NB4 (cell line): ENCODE measurements at regions not wholly inside any gene's neighbourhood (a gene's known extent, or its start where the extent isn't known, plus 50 kb on each side); places are given as distances from the start of the nearest gene placed in this dataset.
"Not testable (repeated sequence)": the region's sequence is repeated elsewhere in the genome, so short reads cannot be mapped to it uniquely, and the experiment has no call there.

ENCODE experiments used
- DNase-seq: peaks from one replicate; pipeline ENCODE4 v3.0.0; 2010; ENCODE audit warnings: low read depth
- H3K4me3 ChIP-seq: one replicate; pipeline ENCODE4 v1.5.1; 2011; ENCODE audit warnings: mild to moderate bottlenecking, low read depth, low read length, moderate library complexity
- MYC ChIP-seq: IDR thresholded peaks from 2 replicates; pipeline ENCODE4 v1.6.1; 2011; ENCODE audit warnings: low read depth, low read length
- POLR2A ChIP-seq: IDR thresholded peaks from 2 replicates; pipeline ENCODE4 v1.6.1; 2011; ENCODE audit warnings: mild to moderate bottlenecking; ENCODE audit not compliant: insufficient read length; ENCODE audit errors: extremely low read depth
- TF ChIP-seq, protein P1 (sequence below): IDR thresholded peaks from one replicate; pipeline ENCODE4 v1.5.1; 2012; ENCODE audit warnings: low read depth, low read length
- TF ChIP-seq, protein P2 (sequence below): IDR thresholded peaks from 2 replicates; pipeline ENCODE4 v1.6.1; 2011; ENCODE audit warnings: low read depth, low read length

- TF ChIP-seq, protein P1, sequence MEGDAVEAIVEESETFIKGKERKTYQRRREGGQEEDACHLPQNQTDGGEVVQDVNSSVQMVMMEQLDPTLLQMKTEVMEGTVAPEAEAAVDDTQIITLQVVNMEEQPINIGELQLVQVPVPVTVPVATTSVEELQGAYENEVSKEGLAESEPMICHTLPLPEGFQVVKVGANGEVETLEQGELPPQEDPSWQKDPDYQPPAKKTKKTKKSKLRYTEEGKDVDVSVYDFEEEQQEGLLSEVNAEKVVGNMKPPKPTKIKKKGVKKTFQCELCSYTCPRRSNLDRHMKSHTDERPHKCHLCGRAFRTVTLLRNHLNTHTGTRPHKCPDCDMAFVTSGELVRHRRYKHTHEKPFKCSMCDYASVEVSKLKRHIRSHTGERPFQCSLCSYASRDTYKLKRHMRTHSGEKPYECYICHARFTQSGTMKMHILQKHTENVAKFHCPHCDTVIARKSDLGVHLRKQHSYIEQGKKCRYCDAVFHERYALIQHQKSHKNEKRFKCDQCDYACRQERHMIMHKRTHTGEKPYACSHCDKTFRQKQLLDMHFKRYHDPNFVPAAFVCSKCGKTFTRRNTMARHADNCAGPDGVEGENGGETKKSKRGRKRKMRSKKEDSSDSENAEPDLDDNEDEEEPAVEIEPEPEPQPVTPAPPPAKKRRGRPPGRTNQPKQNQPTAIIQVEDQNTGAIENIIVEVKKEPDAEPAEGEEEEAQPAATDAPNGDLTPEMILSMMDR, result no peak
- TF ChIP-seq MYC, result no peak
- TF ChIP-seq, protein P2, sequence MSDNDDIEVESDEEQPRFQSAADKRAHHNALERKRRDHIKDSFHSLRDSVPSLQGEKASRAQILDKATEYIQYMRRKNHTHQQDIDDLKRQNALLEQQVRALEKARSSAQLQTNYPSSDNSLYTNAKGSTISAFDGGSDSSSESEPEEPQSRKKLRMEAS, result no peak
- no peak for DNase-seq
- H3K4me3 ChIP-seq, result no peak overlapping the region
Measured at GRCh38 chr6:890995-891394, 198.1 kb upstream of the EXOC2 start.

GRCh38 chr6:890201-890600 is 197.3 kb upstream of the EXOC2 start:
- TF ChIP-seq POLR2A, result no peak
- TF ChIP-seq, protein P2, result no peak
- no peak for TF ChIP-seq MYC
- TF ChIP-seq, protein P1, result no peak
- no peak overlapping the region for H3K4me3 ChIP-seq
- no peak for DNase-seq

DNA sequence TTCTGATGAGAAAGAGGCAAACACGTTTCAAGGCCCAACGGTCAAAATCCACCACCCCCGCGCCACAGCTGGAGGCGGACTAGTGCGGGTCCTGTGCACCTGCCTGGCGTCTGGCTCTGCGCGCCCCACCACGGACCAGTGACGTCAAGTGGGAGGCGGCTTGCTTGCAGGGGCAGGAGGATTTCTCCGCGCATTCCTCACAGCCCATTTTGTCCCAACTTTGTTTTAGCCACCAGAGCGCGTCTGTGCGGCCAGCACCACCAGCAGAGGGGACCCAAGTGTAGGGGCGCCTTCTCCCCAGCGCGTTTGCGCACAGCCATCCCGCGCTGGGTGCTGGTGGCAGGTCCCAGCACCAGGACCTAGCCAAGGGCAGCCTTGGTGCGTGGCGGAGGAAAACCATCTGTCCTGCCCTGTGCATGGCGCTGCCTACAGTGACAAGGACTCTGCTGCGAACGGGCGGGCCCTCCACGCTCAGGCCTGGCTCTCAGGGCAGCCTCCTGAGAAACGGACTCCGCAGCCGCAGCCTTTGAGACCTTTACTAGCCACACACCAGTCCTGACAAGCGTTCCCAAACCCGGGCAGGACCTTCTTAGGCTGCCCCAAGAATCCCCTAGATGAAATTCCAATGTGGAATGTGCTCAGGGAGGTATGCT is 194.8 kb upstream of the EXOC2 start:
- TF ChIP-seq, protein P2, result no peak
- TF ChIP-seq MYC, result no peak
- no peak for TF ChIP-seq POLR2A
- TF ChIP-seq, protein P1, result no peak
- DNase-seq, result no peak
- no peak overlapping the region for H3K4me3 ChIP-seq

DNA sequence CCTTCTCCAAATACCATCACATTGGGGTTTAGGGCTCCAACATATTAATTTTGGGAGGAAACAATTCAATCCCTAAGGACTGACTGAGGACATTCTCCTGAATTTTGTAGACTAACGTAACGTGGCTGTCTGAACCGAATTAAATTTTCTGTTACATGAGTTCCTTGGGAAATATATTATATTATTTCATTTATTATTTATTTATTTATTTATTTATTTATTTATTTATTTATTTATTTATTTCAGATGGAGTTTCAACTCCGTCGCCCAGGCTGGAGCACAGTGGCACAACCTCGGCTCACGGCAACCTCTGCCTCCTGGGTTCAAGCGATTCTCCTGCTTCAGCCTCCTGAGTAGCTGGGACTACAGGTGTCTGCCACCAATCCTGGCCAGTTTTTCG is 193.2 kb upstream of the EXOC2 start:
- H3K4me3 ChIP-seq, DNase-seq: not testable (repeated sequence)

- no peak for TF ChIP-seq MYC
- TF ChIP-seq, protein P2, result no peak
- TF ChIP-seq, protein P1, result no peak
- TF ChIP-seq POLR2A, result no peak
- DNase-seq, result no peak
- no peak overlapping the region for H3K4me3 ChIP-seq
Measured at GRCh38 chr6:885051-885590, 192.2 kb upstream of the EXOC2 start.

GRCh38 chr6:884570-884969 is 191.6 kb upstream of the EXOC2 start:
- H3K4me3 ChIP-seq, result no peak overlapping the region
- DNase-seq, result no peak
- no peak for TF ChIP-seq MYC
- TF ChIP-seq, protein P2, result no peak
- TF ChIP-seq, protein P1, result no peak
